Coronary artery (tissue), 2 donors: ENCODE measurements at regions not wholly inside any gene's neighbourhood (a gene's known extent, or its start where the extent isn't known, plus 50 kb on each side); places are given as distances from the start of the nearest gene placed in this dataset.

Experiments
- DNase-seq: peaks from one replicate; pipeline ENCODE4 v3.0.0-alpha.2; 2017; ENCODE audit warnings: low spot score
- H3K27ac ChIP-seq, 2 donors: fragments of 200-600 bp; sonication (generic); one replicate each; pipeline ENCODE4 v1.5.1; 2016 to 2019
- H3K4me3 ChIP-seq: fragments of 200-600 bp; sonication (generic); 2 replicates; pipeline ENCODE4 v1.5.1; 2016; ENCODE audit warnings: mild to moderate bottlenecking, moderate library complexity
- CTCF ChIP-seq: fragments of 200-600 bp; sonication (generic); IDR thresholded peaks from one replicate; pipeline ENCODE4 v1.5.1; 2019; ENCODE audit warnings: antibody characterized with exemption

- no peak for DNase-seq
- Histone ChIP-seq H3K27ac (no peak overlapping the region), H3K4me3 (no peak overlapping the region)
- no peak for TF ChIP-seq CTCF
Observed at GRCh38 chr7:68121655-68122054, 1125.0 kb downstream of the TYW1 start.

GRCh38 chr7:68122801-68123200 lies 1126.2 kb downstream of the TYW1 start:
- DNase-seq: no peak
- Histone ChIP-seq H3K4me3 (no peak overlapping the region), H3K27ac (no peak overlapping the region)
- no peak for TF ChIP-seq CTCF

DNA sequence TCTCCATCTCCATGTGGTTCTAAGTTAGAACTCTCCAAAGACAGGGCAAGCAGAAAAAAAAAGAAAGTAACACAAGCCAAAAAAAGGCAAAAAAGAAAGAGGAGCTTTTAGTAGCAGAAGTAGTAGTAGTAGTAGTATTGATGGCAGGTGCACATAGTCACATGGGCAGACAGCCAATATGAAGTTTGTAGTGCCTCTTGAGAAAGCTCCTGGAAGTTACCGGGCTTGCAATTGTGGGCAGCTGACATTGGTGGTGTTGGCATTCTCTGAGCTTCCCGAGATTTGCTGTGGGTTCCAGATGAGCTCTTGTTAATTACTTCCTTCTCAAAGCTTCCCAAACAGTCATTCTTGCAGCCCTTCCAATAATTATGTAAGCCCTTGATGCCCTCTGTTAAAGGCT lies 1128.5 kb downstream of the TYW1 start:
- no peak overlapping the region for H3K27ac ChIP-seq
- H3K4me3 ChIP-seq: no peak overlapping the region
- no peak for TF ChIP-seq CTCF
- no peak for DNase-seq

GRCh38 chr7:68133045-68133444 lies 1136.4 kb downstream of the TYW1 start:
- H3K27ac ChIP-seq: no peak overlapping the region
- no peak for DNase-seq
- no peak overlapping the region for H3K4me3 ChIP-seq
- TF ChIP-seq CTCF: no peak

- TF ChIP-seq CTCF: no peak
- Histone ChIP-seq H3K27ac (no peak overlapping the region), H3K4me3 (no peak overlapping the region)
- DNase-seq: no peak
Observed at GRCh38 chr7:68143345-68143744, 1146.7 kb downstream of the TYW1 start.

- H3K4me3 ChIP-seq: no peak overlapping the region
- no peak for TF ChIP-seq CTCF
- no peak overlapping the region for H3K27ac ChIP-seq
- DNase-seq: no peak
Observed at GRCh38 chr7:68146983-68147382, 1150.3 kb downstream of the TYW1 start.

- TF ChIP-seq CTCF: no peak
- DNase-seq: no peak
- no peak overlapping the region for H3K4me3 ChIP-seq
Observed at GRCh38 chr7:68147614-68148238, 1151.1 kb downstream of the TYW1 start.

More at GRCh38 chr7:68147614-68148238, 1151.1 kb downstream of the TYW1 start:
- no peak overlapping the region for H3K27ac ChIP-seq
